ENCODE measurements at regions not wholly inside any gene's neighbourhood (a gene's known extent, or its start where the extent isn't known, plus 50 kb on each side); places are given as distances from the start of the nearest gene placed in this dataset.

- peaks cover 39% of the 10 kb centered on the region for H3K36me3 Mint-ChIP-seq (ENCODE audit: low read depth)
- H3K4me1 Mint-ChIP-seq, result peaks cover 72% of the 10 kb centered on the region
These were observed 63.9 kb downstream of the C9orf152 start for GRCh38 chr9:110143950-110144545.

GRCh38 chr9:110146373-110146772 lies 61.6 kb downstream of the C9orf152 start:
- no peak for DNase-seq
- peaks cover 39% of the 10 kb centered on the region for H3K36me3 Mint-ChIP-seq (ENCODE audit: low read depth)

More at GRCh38 chr9:110143950-110144545, 63.9 kb downstream of the C9orf152 start:
- peak; percentile 84 for DNase-seq
- no peaks in the 10 kb centered on the region for H3K27me3 Mint-ChIP-seq
- intact Hi-C loops (cut with micrococcal nuclease), result loop anchor here (1.0 to 10.0 kb wide), 3 partner anchors 37 to 679 kb away; no protein-coding TSS in a partner anchor
- peak overlapping the region; percentile 73 for H3K4me3 Mint-ChIP-seq
- H3K27ac Mint-ChIP-seq, result peak overlapping the region; percentile 95
- peaks cover 8% of the 10 kb centered on the region for H3K9me3 Mint-ChIP-seq

GRCh38 chr9:110148384-110148783 lies 59.6 kb downstream of the C9orf152 start:
- intact Hi-C loops (cut with micrococcal nuclease), result loop anchor here (1.0 to 10.0 kb wide), 8 partner anchors 10 to 684 kb away; partner anchors contain the start of gene TXN
- peaks cover 87% of the 10 kb centered on the region for H3K4me1 Mint-ChIP-seq
- H3K27ac Mint-ChIP-seq, result peak overlapping the region; percentile 88
- peaks cover 35% of the 10 kb centered on the region for H3K36me3 Mint-ChIP-seq (ENCODE audit: low read depth)
- peak overlapping the region; percentile 83 for H3K4me3 Mint-ChIP-seq
- DNase-seq, result peak; percentile 92
- H3K9me3 Mint-ChIP-seq, result peaks cover 6% of the 10 kb centered on the region
- H3K27me3 Mint-ChIP-seq, result no peaks in the 10 kb centered on the region

More at GRCh38 chr9:110146373-110146772, 61.6 kb downstream of the C9orf152 start:
- Mint-ChIP-seq H3K9me3 (peaks cover 14% of the 10 kb centered on the region), H3K27ac (peak overlapping the region; percentile 68), H3K4me1 (peaks cover 85% of the 10 kb centered on the region), H3K4me3 (peak overlapping the region; percentile 25), H3K27me3 (no peaks in the 10 kb centered on the region)
- intact Hi-C loops (cut with micrococcal nuclease), result loop anchor here (5.0 to 10.0 kb wide), 2 partner anchors 111 to 682 kb away; partner anchors contain the start of gene TXN

GRCh38 chr9:110148891-110149290 lies 59.1 kb downstream of the C9orf152 start:
- Mint-ChIP-seq H3K27ac (peak overlapping the region; percentile 88), H3K4me1 (peaks cover 86% of the 10 kb centered on the region), H3K4me3 (peak overlapping the region; percentile 83), H3K27me3 (no peaks in the 10 kb centered on the region), H3K9me3 (peaks cover 6% of the 10 kb centered on the region), H3K36me3 (ENCODE audit: low read depth) (peaks cover 35% of the 10 kb centered on the region)
- intact Hi-C loops (cut with micrococcal nuclease), result loop anchor here (1.0 to 10.0 kb wide), 8 partner anchors 9 to 684 kb away; partner anchors contain the start of gene TXN
- DNase-seq, result peak; percentile 70

All from activated CD4-positive, alpha-beta T cell treated with anti-CD3 and anti-CD28 coated beads, Interleukin-2, amount 10 ng/mL, durations not matched to agents 24 days and 14 days (primary cell).